Kidney (tissue), 13 donors: ENCODE measurements at regions not wholly inside any gene's neighbourhood (a gene's known extent, or its start where the extent isn't known, plus 50 kb on each side); places are given as distances from the start of the nearest gene placed in this dataset.

Experiments used
- DNase-seq, 5 donors: peaks; one replicate each; pipeline ENCODE4 v3.0.0-alpha.2; 2013 to 2020
- FAIRE-seq: peaks from 2 replicates; lab custom pipeline; 2012; peaks lifted over from hg19 to GRCh38; lab: Jason Lieb, UNC
- H3K27ac ChIP-seq, 2 donors: one replicate each; pipeline ENCODE4 v1.7.0; 2013; ENCODE audit warnings: low read depth in 2 of 2, low read length in 2 of 2, inconsistent platforms in 1 of 2
- H3K27me3 ChIP-seq: one replicate; pipeline ENCODE4 v1.7.1; 2013; ENCODE audit warnings: low read length, inconsistent platforms; ENCODE audit not compliant: control insufficient read depth, insufficient read depth
- H3K36me3 ChIP-seq, 3 donors: one replicate each; pipeline versions ENCODE4 v1.7.0 to v1.7.1; 2013; ENCODE audit warnings: low read length in 3 of 3, control low read depth in 1 of 3, inconsistent platforms in 1 of 3; ENCODE audit not compliant: insufficient read depth in 3 of 3, control insufficient read depth in 2 of 3
- H3K4me1 ChIP-seq, 3 donors: one replicate each; pipeline versions ENCODE4 v1.7.0 to v1.7.1; 2013; ENCODE audit warnings: low read length in 3 of 3, inconsistent platforms in 1 of 3, low read depth in 1 of 3; ENCODE audit not compliant: control insufficient read depth in 2 of 3, insufficient read depth in 2 of 3
- H3K4me3 ChIP-seq, 3 donors: one replicate each; pipeline versions ENCODE4 v1.7.0 to v1.8.1; 2013; ENCODE audit warnings: low read length in 3 of 3, control low read depth in 1 of 3, inconsistent platforms in 1 of 3
- H3K9ac ChIP-seq, 3 donors: one replicate each; pipeline versions ENCODE4 v1.7.0 to v1.7.1; 2013; ENCODE audit warnings: low read length in 3 of 3, control low read depth in 1 of 3, inconsistent platforms in 1 of 3
- H3K9me3 ChIP-seq, 3 donors: one replicate each; pipeline versions ENCODE4 v1.7.0 to v1.7.1; 2013; ENCODE audit warnings: low read length in 3 of 3, control low read depth in 1 of 3, inconsistent platforms in 1 of 3; ENCODE audit not compliant: control insufficient read depth in 2 of 3, insufficient read depth in 1 of 3
- intact Hi-C: fragments of 100-400 bp; cut with DNase I; formaldehyde crosslinking; loops from one replicate; pipeline ENCODE4 v1.11.1; 2022
- TF ChIP-seq, protein P1 (sequence below): IDR thresholded peaks from 3 replicates; pipeline ENCODE4 v1.5.1; 2012; ENCODE audit warnings: mild to moderate bottlenecking, moderate library complexity, borderline replicate concordance; ENCODE audit not compliant: insufficient read depth; ENCODE audit errors: extremely low read depth
- donor health status: control.
- donor health status: control.
- donor health status: control.
- donor health status: control.
- donor health status: control.
- donor health status: DM: yes; HTN: yes; CAD: no.
- donor health status: Normal renal cell carcinoma (clear cell type).

DNA sequence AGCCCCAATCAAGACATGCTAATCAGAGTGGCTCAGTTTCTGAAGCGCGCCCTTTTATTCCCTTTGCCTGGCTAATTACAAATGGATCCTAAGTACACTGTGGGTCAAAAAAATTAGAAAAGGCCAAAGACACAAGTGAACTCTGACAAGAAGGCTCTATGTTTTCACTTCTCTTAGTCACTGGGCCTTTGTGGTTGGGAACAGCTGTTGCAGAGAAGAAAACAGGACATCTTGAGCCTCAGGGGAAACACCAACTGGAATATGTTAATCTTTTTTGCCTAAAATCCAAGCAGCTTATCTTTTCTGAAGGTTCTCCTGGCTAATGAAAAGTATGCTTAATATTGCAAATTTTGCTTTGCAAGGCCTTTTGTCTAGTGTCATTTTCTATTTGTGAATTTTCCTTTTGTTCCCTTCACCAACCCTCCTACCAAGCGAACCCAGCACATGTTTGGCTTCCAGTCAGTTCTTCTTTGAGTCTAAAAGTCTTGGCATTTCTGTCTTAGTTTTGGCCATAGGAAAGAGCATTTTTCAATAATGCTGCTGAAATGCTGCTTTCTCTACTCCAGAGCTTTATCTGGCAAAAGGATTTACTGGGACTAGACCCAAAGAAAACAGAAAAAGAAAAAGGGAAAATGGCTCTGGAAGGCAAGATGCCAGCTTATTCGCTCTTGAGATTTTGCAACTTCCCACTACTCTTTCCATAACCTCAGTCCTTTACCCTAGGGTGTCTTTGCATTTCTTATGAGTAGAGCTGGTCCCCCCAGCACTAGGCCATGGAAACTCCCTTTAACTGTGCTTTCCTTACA, 440.2 kb upstream of the ST6GAL2 start:
- H3K36me3 ChIP-seq = no peaks in the 10 kb centered on the region
- no peaks in the 10 kb centered on the region for H3K4me1 ChIP-seq
- TF ChIP-seq, protein P1, sequence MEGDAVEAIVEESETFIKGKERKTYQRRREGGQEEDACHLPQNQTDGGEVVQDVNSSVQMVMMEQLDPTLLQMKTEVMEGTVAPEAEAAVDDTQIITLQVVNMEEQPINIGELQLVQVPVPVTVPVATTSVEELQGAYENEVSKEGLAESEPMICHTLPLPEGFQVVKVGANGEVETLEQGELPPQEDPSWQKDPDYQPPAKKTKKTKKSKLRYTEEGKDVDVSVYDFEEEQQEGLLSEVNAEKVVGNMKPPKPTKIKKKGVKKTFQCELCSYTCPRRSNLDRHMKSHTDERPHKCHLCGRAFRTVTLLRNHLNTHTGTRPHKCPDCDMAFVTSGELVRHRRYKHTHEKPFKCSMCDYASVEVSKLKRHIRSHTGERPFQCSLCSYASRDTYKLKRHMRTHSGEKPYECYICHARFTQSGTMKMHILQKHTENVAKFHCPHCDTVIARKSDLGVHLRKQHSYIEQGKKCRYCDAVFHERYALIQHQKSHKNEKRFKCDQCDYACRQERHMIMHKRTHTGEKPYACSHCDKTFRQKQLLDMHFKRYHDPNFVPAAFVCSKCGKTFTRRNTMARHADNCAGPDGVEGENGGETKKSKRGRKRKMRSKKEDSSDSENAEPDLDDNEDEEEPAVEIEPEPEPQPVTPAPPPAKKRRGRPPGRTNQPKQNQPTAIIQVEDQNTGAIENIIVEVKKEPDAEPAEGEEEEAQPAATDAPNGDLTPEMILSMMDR = no peak
- no peaks in the 10 kb centered on the region for H3K9me3 ChIP-seq
- DNase-seq (peak in 2 of 5 donors; percentile 23 to 58), FAIRE-seq (no peak)
- no peaks in the 10 kb centered on the region for H3K27me3 ChIP-seq
- no peak overlapping the region for H3K4me3 ChIP-seq
- no peak overlapping the region for H3K27ac ChIP-seq
- no peak overlapping the region for H3K9ac ChIP-seq
- intact Hi-C loops = no loop called here

DNA sequence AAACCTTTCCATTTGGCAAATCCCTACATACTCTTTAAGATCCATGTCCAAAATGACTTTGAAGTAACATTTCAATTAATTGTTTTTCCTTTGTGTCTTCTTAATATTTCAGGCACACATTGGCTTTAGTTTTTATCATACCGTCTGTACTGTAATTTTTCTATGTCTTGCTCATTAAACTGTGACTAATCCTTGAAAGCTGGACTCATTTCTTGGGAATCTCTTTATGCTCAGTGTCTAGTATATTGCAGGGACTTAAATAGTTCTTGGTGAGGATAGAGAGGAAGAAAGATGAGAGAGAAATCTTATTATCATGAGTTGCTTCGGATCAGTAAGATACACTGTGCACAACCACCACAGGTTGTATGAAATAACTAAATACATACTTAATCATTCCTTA, 448.3 kb upstream of the ST6GAL2 start:
- Histone ChIP-seq H3K36me3 (no peaks in the 10 kb centered on the region), H3K9me3 (no peaks in the 10 kb centered on the region), H3K4me3 (no peak overlapping the region), H3K4me1 (no peaks in the 10 kb centered on the region), H3K9ac (no peak overlapping the region), H3K27ac (no peak overlapping the region), H3K27me3 (no peaks in the 10 kb centered on the region)
- intact Hi-C loops = no loop called here
- TF ChIP-seq, protein P1 = no peak
- FAIRE-seq (no peak), DNase-seq (no peak)

DNA sequence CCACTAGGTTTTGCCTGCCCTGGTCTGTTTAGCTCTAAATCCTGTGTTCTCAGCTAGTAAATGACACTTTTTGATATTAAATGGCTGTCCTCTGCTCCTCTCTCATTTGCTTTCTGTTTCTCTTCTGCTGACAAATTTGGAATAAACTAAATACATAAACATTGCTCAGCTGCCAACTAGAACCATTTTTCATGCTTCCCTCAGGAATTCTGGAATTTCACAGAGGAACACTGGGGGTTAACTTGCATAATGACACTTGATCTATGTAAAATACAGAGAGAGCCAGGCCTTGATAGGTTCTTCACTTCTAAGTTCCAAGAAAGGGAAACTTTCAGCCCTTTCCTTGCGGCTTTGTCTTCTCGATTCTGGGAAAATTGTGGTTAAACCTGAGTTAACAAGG, 450.6 kb upstream of the ST6GAL2 start:
- no peaks in the 10 kb centered on the region for H3K36me3 ChIP-seq
- no peaks in the 10 kb centered on the region for H3K4me1 ChIP-seq
- TF ChIP-seq, protein P1 = no peak
- no peak overlapping the region for H3K9ac ChIP-seq
- FAIRE-seq = no peak
- DNase-seq = peak in 2 of 5 donors; percentile 40 to 65
- H3K9me3 ChIP-seq = peaks cover 0 to 7% (median 0%) of the 10 kb centered on the region in 3 donors
- H3K27me3 ChIP-seq = no peaks in the 10 kb centered on the region
- peak overlapping the region in 1 of 3 donors; percentile 19 for H3K4me3 ChIP-seq
- intact Hi-C loops = no loop called here
- no peak overlapping the region for H3K27ac ChIP-seq
